ENCODE measurements at regions not wholly inside any gene's neighbourhood (a gene's known extent, or its start where the extent isn't known, plus 50 kb on each side); places are given as distances from the start of the nearest gene placed in this dataset.

DNA sequence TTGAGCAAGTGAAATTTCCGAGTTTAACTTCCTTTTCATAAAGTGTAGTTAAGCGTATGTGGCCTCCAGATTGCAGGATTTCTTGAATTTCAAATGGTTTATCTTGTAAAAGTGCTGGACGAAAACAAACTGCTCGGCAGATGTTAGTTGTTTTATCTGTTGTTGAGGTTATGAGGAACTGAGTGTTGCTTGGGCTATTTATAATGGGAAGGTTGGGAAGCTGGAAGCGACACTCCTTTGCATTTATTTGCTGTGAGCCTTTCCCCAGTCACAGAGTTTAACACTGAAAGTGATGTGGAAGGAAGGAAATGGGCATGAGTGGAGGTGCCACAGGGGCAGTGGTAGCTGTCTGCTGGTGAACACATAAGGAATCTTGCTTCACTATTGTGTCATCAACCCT is 284.9 kb downstream of the PCDH7 start:
- no peak overlapping the region for H3K4me3 ChIP-seq (replicated peaks in 1 of 3; ENCODE audit: low read depth in 2 of 3, low read length in 3 of 3)
- Mint-ChIP-seq H3K27ac (no peak overlapping the region), H3K4me1 (no peaks in the 10 kb centered on the region), H3K36me3 (no peaks in the 10 kb centered on the region), H3K27me3 (ENCODE audit: low read depth in 3 of 3) (no peaks in the 10 kb centered on the region), H3K4me3 (no peak overlapping the region), H3K9me3 (peaks cover 0 to 3% (median 0%) of the 10 kb centered on the region in 7 donors)
- no peak overlapping the region for H3K27ac ChIP-seq (ENCODE audit: low read depth in 1 of 2, low read length in 2 of 2)
- H3K27me3 ChIP-seq (ENCODE audit: control insufficient read depth in 2 of 2, insufficient read depth in 2 of 2, low read length in 2 of 2) = no peaks in the 10 kb centered on the region
- no peaks in the 10 kb centered on the region for H3K36me3 ChIP-seq (replicated peaks in 1 of 2; ENCODE audit: control insufficient read depth in 1 of 2, insufficient read depth in 2 of 2, low read length in 2 of 2)
- no peaks in the 10 kb centered on the region for H3K79me2 ChIP-seq (ENCODE audit: insufficient read depth, low read length)
- H3K9ac ChIP-seq (ENCODE audit: insufficient read depth, low read length, poor library complexity, severe bottlenecking) = no peak overlapping the region
- no peaks in the 10 kb centered on the region for H3K4me1 ChIP-seq (ENCODE audit: control insufficient read depth in 1 of 2, insufficient read depth in 2 of 2, low read length in 2 of 2)
- TF ChIP-seq, protein P1, sequence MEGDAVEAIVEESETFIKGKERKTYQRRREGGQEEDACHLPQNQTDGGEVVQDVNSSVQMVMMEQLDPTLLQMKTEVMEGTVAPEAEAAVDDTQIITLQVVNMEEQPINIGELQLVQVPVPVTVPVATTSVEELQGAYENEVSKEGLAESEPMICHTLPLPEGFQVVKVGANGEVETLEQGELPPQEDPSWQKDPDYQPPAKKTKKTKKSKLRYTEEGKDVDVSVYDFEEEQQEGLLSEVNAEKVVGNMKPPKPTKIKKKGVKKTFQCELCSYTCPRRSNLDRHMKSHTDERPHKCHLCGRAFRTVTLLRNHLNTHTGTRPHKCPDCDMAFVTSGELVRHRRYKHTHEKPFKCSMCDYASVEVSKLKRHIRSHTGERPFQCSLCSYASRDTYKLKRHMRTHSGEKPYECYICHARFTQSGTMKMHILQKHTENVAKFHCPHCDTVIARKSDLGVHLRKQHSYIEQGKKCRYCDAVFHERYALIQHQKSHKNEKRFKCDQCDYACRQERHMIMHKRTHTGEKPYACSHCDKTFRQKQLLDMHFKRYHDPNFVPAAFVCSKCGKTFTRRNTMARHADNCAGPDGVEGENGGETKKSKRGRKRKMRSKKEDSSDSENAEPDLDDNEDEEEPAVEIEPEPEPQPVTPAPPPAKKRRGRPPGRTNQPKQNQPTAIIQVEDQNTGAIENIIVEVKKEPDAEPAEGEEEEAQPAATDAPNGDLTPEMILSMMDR (IDR thresholded peaks at IDR 0.05) = no peak
- intact Hi-C loops (cut with micrococcal nuclease) = no loop called here
- no peak for DNase-seq
- H3K9me3 ChIP-seq (replicated peaks in 1 of 2; ENCODE audit: control insufficient read depth in 1 of 2, insufficient read depth in 1 of 2, low read length in 2 of 2) = no peaks in the 10 kb centered on the region
- H4K20me1 ChIP-seq (ENCODE audit: insufficient read depth, low read length) = no peaks in the 10 kb centered on the region
- H3K4me2 ChIP-seq (replicated peaks; ENCODE audit: extremely low read depth, low read length, poor library complexity, severe bottlenecking) = no peak overlapping the region
- WGBS (ENCODE audit: insufficient coverage) = 77% methylated on average over 5 of the region's 5 CpGs
- no peak overlapping the region for H2AFZ ChIP-seq (ENCODE audit: insufficient read depth, low read depth, low read length, poor library complexity, severe bottlenecking)

DNA sequence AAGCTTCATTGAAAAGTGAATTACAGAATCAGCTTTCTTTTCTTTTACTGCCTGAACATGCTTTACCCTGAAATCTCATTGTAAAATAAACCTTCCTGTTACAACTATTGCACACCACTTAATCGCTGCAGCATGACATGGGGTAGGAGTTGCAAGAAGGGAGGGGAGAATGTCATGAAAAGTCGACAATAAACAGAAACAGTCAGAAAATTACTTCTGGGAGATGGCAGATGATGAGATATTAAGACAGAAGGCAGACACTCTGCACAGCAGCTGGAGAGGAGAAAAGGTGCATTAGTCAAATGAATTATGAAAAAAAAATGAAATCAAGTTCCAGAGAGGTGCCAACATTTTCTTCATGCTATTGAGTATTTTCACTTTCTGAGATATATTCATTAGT is 287.7 kb downstream of the PCDH7 start:
- no peaks in the 10 kb centered on the region for H4K20me1 ChIP-seq (ENCODE audit: insufficient read depth, low read length)
- H3K27me3 ChIP-seq (ENCODE audit: control insufficient read depth in 2 of 2, insufficient read depth in 2 of 2, low read length in 2 of 2) = no peaks in the 10 kb centered on the region
- TF ChIP-seq, protein P1 (IDR thresholded peaks at IDR 0.05) = no peak
- H3K27ac ChIP-seq (ENCODE audit: low read depth in 1 of 2, low read length in 2 of 2) = no peak overlapping the region
- no peaks in the 10 kb centered on the region for H3K79me2 ChIP-seq (ENCODE audit: insufficient read depth, low read length)
- 57% methylated on average over 1 of the region's 2 CpGs for WGBS (ENCODE audit: insufficient coverage)
- no peaks in the 10 kb centered on the region for H3K9me3 ChIP-seq (replicated peaks in 1 of 2; ENCODE audit: control insufficient read depth in 1 of 2, insufficient read depth in 1 of 2, low read length in 2 of 2)
- Mint-ChIP-seq H3K9me3 (peaks cover 0 to 3% (median 0%) of the 10 kb centered on the region in 7 donors), H3K36me3 (no peaks in the 10 kb centered on the region), H3K27ac (no peak overlapping the region), H3K4me1 (no peaks in the 10 kb centered on the region), H3K4me3 (no peak overlapping the region), H3K27me3 (ENCODE audit: low read depth in 3 of 3) (no peaks in the 10 kb centered on the region)
- H3K4me1 ChIP-seq (ENCODE audit: control insufficient read depth in 1 of 2, insufficient read depth in 2 of 2, low read length in 2 of 2) = no peaks in the 10 kb centered on the region
- H3K4me3 ChIP-seq (replicated peaks in 1 of 3; ENCODE audit: low read depth in 2 of 3, low read length in 3 of 3) = no peak overlapping the region
- intact Hi-C loops (cut with micrococcal nuclease) = no loop called here
- no peaks in the 10 kb centered on the region for H3K36me3 ChIP-seq (replicated peaks in 1 of 2; ENCODE audit: control insufficient read depth in 1 of 2, insufficient read depth in 2 of 2, low read length in 2 of 2)
- no peak for DNase-seq
- no peak overlapping the region for H3K9ac ChIP-seq (ENCODE audit: insufficient read depth, low read length, poor library complexity, severe bottlenecking)
- H3K4me2 ChIP-seq (replicated peaks; ENCODE audit: extremely low read depth, low read length, poor library complexity, severe bottlenecking) = no peak overlapping the region
- no peak overlapping the region for H2AFZ ChIP-seq (ENCODE audit: insufficient read depth, low read depth, low read length, poor library complexity, severe bottlenecking)
